ENCODE measurements at regions not wholly inside any gene's neighbourhood (a gene's known extent, or its start where the extent isn't known, plus 50 kb on each side); places are given as distances from the start of the nearest gene placed in this dataset.

DNA sequence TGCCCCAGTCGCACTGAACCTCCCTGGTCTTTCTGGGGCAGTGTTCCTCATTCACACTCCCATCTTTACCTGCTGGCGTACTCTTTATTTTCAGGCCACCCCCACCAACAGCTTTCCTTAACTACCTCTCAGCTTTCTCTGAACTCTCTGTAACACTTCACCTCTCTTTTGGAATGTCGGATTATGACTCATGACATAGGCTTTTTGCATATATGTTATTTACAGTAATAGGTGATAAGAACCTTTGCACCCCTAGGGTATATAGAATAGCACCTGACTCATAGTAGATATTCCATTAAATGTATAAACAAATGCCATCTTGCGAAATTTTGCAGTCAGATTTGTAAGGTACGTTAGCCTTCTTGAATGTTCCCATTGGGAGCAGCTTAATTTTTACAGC is 52.9 kb upstream of the MIER3 start:
- Histone ChIP-seq H2BK20ac (ENCODE audit: low read length) (no peak overlapping the region), H3K9me3 (ENCODE audit: insufficient read depth in 2 of 2, low read depth in 1 of 2, low read length in 1 of 2) (no peaks in the 10 kb centered on the region), H3K14ac (ENCODE audit: insufficient read length) (no peak overlapping the region), H4K8ac (ENCODE audit: extremely low read depth, insufficient read depth, low read length) (no peak overlapping the region), H3K4me1 (replicated peaks in 1 of 4; ENCODE audit: control insufficient read depth in 3 of 4, insufficient read depth in 4 of 4, low read length in 3 of 4) (peaks cover 0 to 2% (median 0%) of the 10 kb centered on the region in 4 experiments; a peak in 1 of 7 replicates), H3K4me2 (ENCODE audit: insufficient read depth in 1 of 2, low read depth in 2 of 2, low read length in 2 of 2) (no peak overlapping the region), H3K23ac (ENCODE audit: insufficient read length) (no peak overlapping the region), H3K4me3 (ENCODE audit: extremely low read depth in 1 of 4, insufficient read depth in 2 of 4, low read depth in 3 of 4, low read length in 4 of 4) (no peak overlapping the region), H3K18ac (ENCODE audit: extremely low read depth, low read length) (no peak overlapping the region), H4K20me1 (replicated peaks in 1 of 2; ENCODE audit: control insufficient read depth in 1 of 2, insufficient read depth in 2 of 2, low read length in 2 of 2) (no peaks in the 10 kb centered on the region), H2AK5ac (ENCODE audit: low read depth, low read length) (no peak overlapping the region), H2BK120ac (replicated peaks; ENCODE audit: low read depth, low read length) (no peak overlapping the region), H4K5ac (ENCODE audit: insufficient read length, low read depth, low read length) (no peak overlapping the region), H2AFZ (ENCODE audit: low read length) (no peak overlapping the region), H3K56ac (replicated peaks; ENCODE audit: insufficient read length, low read depth, low read length) (no peak overlapping the region), H3K23me2 (ENCODE audit: low read depth, low read length) (no peaks in the 10 kb centered on the region), H3K4ac (replicated peaks; ENCODE audit: insufficient read length, low read depth, low read length) (no peak overlapping the region), H2BK15ac (ENCODE audit: low read length) (no peak overlapping the region), H3K79me2 (ENCODE audit: control insufficient read depth in 1 of 2, insufficient read depth in 2 of 2, low read length in 2 of 2) (no peaks in the 10 kb centered on the region), H3K36me3 (ENCODE audit: control insufficient read depth in 2 of 4, insufficient read depth in 4 of 4, low read length in 3 of 4) (no peaks in the 10 kb centered on the region), H3K27me3 (replicated peaks in 1 of 4; ENCODE audit: control insufficient read depth in 3 of 4, extremely low read depth in 1 of 4, insufficient read depth in 3 of 4, low read length in 3 of 4) (no peaks in the 10 kb centered on the region), H3K27ac (ENCODE audit: low read depth, low read length) (no peak overlapping the region), H3K9ac (replicated peaks in 1 of 4; ENCODE audit: extremely low read depth in 1 of 4, low read depth in 3 of 4, low read length in 3 of 4) (no peak overlapping the region), H2BK5ac (ENCODE audit: low read depth, low read length) (no peak overlapping the region), H2BK12ac (ENCODE audit: low read depth, low read length) (no peak overlapping the region), H4K91ac (replicated peaks; ENCODE audit: insufficient read length, low read length) (no peak overlapping the region), H3K79me1 (ENCODE audit: low read depth, low read length) (no peaks in the 10 kb centered on the region)
- ChIA-PET CTCF (ENCODE audit: partially characterized antibody) (interaction anchor here (0.9 to 2.0 kb wide), 4 partner anchors 8 to 91 kb away, joined by 3 to 10 read pairs (median 6); no protein-coding TSS in a partner anchor), POLR2A (ENCODE audit: partially characterized antibody) (no interaction called here)
- FAIRE-seq, result no peak
- no peak for DNase-seq (ENCODE audit: low read depth in 1 of 2, low spot score in 2 of 2)
- WGBS, 2 experiments (ENCODE audit: extremely low coverage in 1 of 2, insufficient coverage in 1 of 2, insufficient read length in 1 of 2, insufficient replicate concordance in 2 of 2, low coverage in 1 of 2, low lambda C conversion rate in 2 of 2, missing lambda C conversion rate in 1 of 2), result 78% methylated on average over 5 of the region's 5 CpGs; no CpG with 5 or more reads in 1 of the 2 experiments
- no peak for TF ChIP-seq TCF12 (IDR thresholded peaks at IDR 0.05; ENCODE audit: low read depth, low read length)
- no peak for TF ChIP-seq CHD2 (IDR thresholded peaks at IDR 0.05; ENCODE audit: low read length)
- TF ChIP-seq SP2 (IDR thresholded peaks at IDR 0.05; ENCODE audit: low read length), result no peak
- TF ChIP-seq, protein P1, sequence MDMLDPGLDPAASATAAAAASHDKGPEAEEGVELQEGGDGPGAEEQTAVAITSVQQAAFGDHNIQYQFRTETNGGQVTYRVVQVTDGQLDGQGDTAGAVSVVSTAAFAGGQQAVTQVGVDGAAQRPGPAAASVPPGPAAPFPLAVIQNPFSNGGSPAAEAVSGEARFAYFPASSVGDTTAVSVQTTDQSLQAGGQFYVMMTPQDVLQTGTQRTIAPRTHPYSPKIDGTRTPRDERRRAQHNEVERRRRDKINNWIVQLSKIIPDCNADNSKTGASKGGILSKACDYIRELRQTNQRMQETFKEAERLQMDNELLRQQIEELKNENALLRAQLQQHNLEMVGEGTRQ (IDR thresholded peaks at IDR 0.05; ENCODE audit: low read length), result no peak
- no peak for TF ChIP-seq KDM5A (IDR thresholded peaks at IDR 0.05; ENCODE audit: low read length)
- no peak for TF ChIP-seq POLR2A (IDR thresholded peaks at IDR 0.05; ENCODE audit: control extremely low read depth in 1 of 2, low read depth in 2 of 2, low read length in 2 of 2)
- TF ChIP-seq TEAD4 (IDR thresholded peaks at IDR 0.05; ENCODE audit: low read depth, low read length), result no peak
- no peak for TF ChIP-seq SIX5 (IDR thresholded peaks at IDR 0.05; ENCODE audit: low read depth, low read length)
- TF ChIP-seq TBP (IDR thresholded peaks at IDR 0.05; ENCODE audit: low read depth, low read length), result no peak
- no peak for TF ChIP-seq ATF2 (IDR thresholded peaks at IDR 0.05; ENCODE audit: low read length)
- no peak for TF ChIP-seq CTCF (IDR thresholded peaks at IDR 0.05; ENCODE audit: control extremely low read depth in 1 of 3, insufficient read depth in 1 of 3, low read depth in 1 of 3, low read length in 3 of 3)
